A673 (cell line): ENCODE measurements at regions not wholly inside any gene's neighbourhood (a gene's known extent, or its start where the extent isn't known, plus 50 kb on each side); places are given as distances from the start of the nearest gene placed in this dataset.

Experiments
- BruUV-seq: library from RNA; stranded (reverse); fragments of 400-500 nt; replicated peaks from 2 replicates; lab custom pipeline; 2021; lab: Mats Ljungman, UMichigan
- CTCF ChIA-PET: fragments of 300-600 bp; sonication (Branson Sonifier 250); formaldehyde crosslinking; loops from one replicate; lab custom pipeline; 2022; ENCODE audit warnings: antibody characterized with exemption; lab: Charles Lee
- POLR2A ChIA-PET: fragments of 300-600 bp; sonication (Branson Sonifier 250); formaldehyde crosslinking; loops from one replicate; lab custom pipeline; 2022; ENCODE audit warnings: antibody characterized with exemption; ENCODE audit not compliant: low non-redundant PET; lab: Charles Lee
- DNase-seq: peaks from one replicate; pipeline ENCODE4 v3.0.0-alpha.2; 2015; ENCODE audit warnings: low spot score
- H3K27ac ChIP-seq: fragments of 200-600 bp; sonication (generic); 2 replicates; pipeline ENCODE4 v1.5.1; 2016; ENCODE audit warnings: mixed run types, low read depth, mild to moderate bottlenecking, mixed read lengths, antibody characterized with exemption, low read length; ENCODE audit not compliant: poor library complexity, severe bottlenecking
- H3K27me3 ChIP-seq: fragments of 200-600 bp; sonication (generic); replicated peaks from 2 replicates; pipeline ENCODE4 v1.6.1; 2017; ENCODE audit warnings: mixed run types, low read depth, mild to moderate bottlenecking, mixed read lengths, antibody characterized with exemption, low read length; ENCODE audit not compliant: insufficient read depth, poor library complexity
- H3K36me3 ChIP-seq: fragments of 200-600 bp; sonication (generic); 2 replicates; pipeline ENCODE4 v1.6.1; 2016; ENCODE audit warnings: mixed run types, mild to moderate bottlenecking, mixed read lengths, antibody characterized with exemption, low read length; ENCODE audit not compliant: insufficient read depth, poor library complexity, severe bottlenecking
- H3K4me1 ChIP-seq: fragments of 200-600 bp; sonication (generic); 2 replicates; pipeline ENCODE4 v1.6.1; 2017; ENCODE audit warnings: mixed run types, mild to moderate bottlenecking, mixed read lengths, antibody characterized with exemption, low read length; ENCODE audit not compliant: insufficient read depth, poor library complexity, severe bottlenecking
- H3K4me3 ChIP-seq: fragments of 200-600 bp; sonication (generic); 2 replicates; pipeline ENCODE4 v1.5.1; 2016; ENCODE audit warnings: low read depth, mixed run types, mild to moderate bottlenecking, mixed read lengths, low read length; ENCODE audit not compliant: poor library complexity, severe bottlenecking
- H3K9me3 ChIP-seq: fragments of 200-600 bp; sonication (generic); 2 replicates; pipeline ENCODE4 v1.6.1; 2016; ENCODE audit warnings: mixed run types, low read depth, mild to moderate bottlenecking, mixed read lengths, antibody characterized with exemption, low read length; ENCODE audit not compliant: poor library complexity, severe bottlenecking
- CTCF ChIP-seq: fragments of 300-800, 200-600 bp; sonication (generic); conservative IDR thresholded peaks from 2 replicates; pipeline ENCODE4 v1.5.1; 2017; ENCODE audit warnings: low read depth, mild to moderate bottlenecking, antibody characterized with exemption, low read length, moderate library complexity, mixed read lengths
- EZH2 ChIP-seq: fragments of 200-600 bp; sonication (generic); IDR thresholded peaks from 2 replicates; pipeline ENCODE4 v1.6.1; 2017; ENCODE audit warnings: borderline replicate concordance, low read depth, mild to moderate bottlenecking, mixed read lengths, antibody characterized with exemption, low read length; ENCODE audit not compliant: poor library complexity, severe bottlenecking
- intact Hi-C: fragments of 100-400 bp; cut with micrococcal nuclease; formaldehyde crosslinking; loops from one replicate; pipeline ENCODE4 v1.10.0; 2022; ENCODE audit not compliant: unreplicated experiment

- H3K9me3 ChIP-seq: no peaks in the 10 kb centered on the region
- H3K27me3 ChIP-seq: no peaks in the 10 kb centered on the region
- no TSS peak for BruUV-seq
- H3K27ac ChIP-seq: no peak overlapping the region
- H3K36me3 ChIP-seq: no peaks in the 10 kb centered on the region
- ChIA-PET POLR2A (no interaction called here), CTCF (no interaction called here)
- DNase-seq: no peak
- TF ChIP-seq CTCF: no peak
- TF ChIP-seq EZH2: no peak
- intact Hi-C loops: no loop called here
- H3K4me1 ChIP-seq: no peaks in the 10 kb centered on the region
- H3K4me3 ChIP-seq: no peak overlapping the region
These were observed 100.1 kb downstream of the ICOS start for GRCh38 chr2:204036706-204037105.

- no peak overlapping the region for H3K4me3 ChIP-seq
- TF ChIP-seq CTCF (no peak), EZH2 (no peak)
- ChIA-PET CTCF (no interaction called here), POLR2A (no interaction called here)
- no peaks in the 10 kb centered on the region for H3K4me1 ChIP-seq
- H3K27me3 ChIP-seq: no peaks in the 10 kb centered on the region
- H3K27ac ChIP-seq: no peak overlapping the region
- no peaks in the 10 kb centered on the region for H3K36me3 ChIP-seq
- BruUV-seq: no TSS peak
- H3K9me3 ChIP-seq: no peaks in the 10 kb centered on the region
- DNase-seq: no peak
- intact Hi-C loops: no loop called here
These were observed 100.7 kb downstream of the ICOS start for GRCh38 chr2:204037286-204037685.

GRCh38 chr2:204039298-204039838 is 102.8 kb downstream of the ICOS start:
- POLR2A ChIA-PET: no interaction called here
- Histone ChIP-seq H3K27me3 (no peaks in the 10 kb centered on the region), H3K9me3 (no peaks in the 10 kb centered on the region), H3K36me3 (no peaks in the 10 kb centered on the region), H3K27ac (no peak overlapping the region), H3K4me3 (no peak overlapping the region), H3K4me1 (no peaks in the 10 kb centered on the region)
- TF ChIP-seq CTCF (no peak), EZH2 (no peak)
- CTCF ChIA-PET: no interaction called here
- no TSS peak for BruUV-seq
- intact Hi-C loops: no loop called here
- DNase-seq: no peak
